Fibroblast of pulmonary artery (primary cell): ENCODE measurements at regions not wholly inside any gene's neighbourhood (a gene's known extent, or its start where the extent isn't known, plus 50 kb on each side); places are given as distances from the start of the nearest gene placed in this dataset.

ENCODE experiments used
- DNase-seq: peaks from one replicate; pipeline ENCODE4 v3.0.0-alpha.2; 2010; ENCODE audit warnings: low read depth
- H3K4me3 ChIP-seq: replicated peaks from 2 replicates; pipeline ENCODE4 v1.5.1; 2011; ENCODE audit warnings: low read depth, mild to moderate bottlenecking, control low read depth, low read length, moderate library complexity
- CTCF ChIP-seq: IDR thresholded peaks from 2 replicates; pipeline ENCODE4 v1.5.1; 2011; ENCODE audit warnings: mild to moderate bottlenecking, control low read depth, low read length, inconsistent platforms; ENCODE audit errors: missing control alignments

- TF ChIP-seq CTCF = no peak
- no peak for DNase-seq
- no peak overlapping the region for H3K4me3 ChIP-seq
These were observed 973.9 kb downstream of the BRD1 start for GRCh38 chr22:48853627-48854240.

GRCh38 chr22:48851933-48852549 is 975.6 kb downstream of the BRD1 start:
- DNase-seq = no peak
- no peak overlapping the region for H3K4me3 ChIP-seq
- TF ChIP-seq CTCF = no peak

GRCh38 chr22:48850658-48851287 is 976.9 kb downstream of the BRD1 start:
- DNase-seq = no peak
- no peak for TF ChIP-seq CTCF
- H3K4me3 ChIP-seq = no peak overlapping the region

GRCh38 chr22:48849963-48850657 is 977.6 kb downstream of the BRD1 start:
- DNase-seq = no peak
- H3K4me3 ChIP-seq = no peak overlapping the region
- no peak for TF ChIP-seq CTCF

- TF ChIP-seq CTCF = no peak
- H3K4me3 ChIP-seq = no peak overlapping the region
- no peak for DNase-seq
These were observed 978.3 kb downstream of the BRD1 start for GRCh38 chr22:48849219-48849912.

- DNase-seq = no peak
- no peak for TF ChIP-seq CTCF
- H3K4me3 ChIP-seq = no peak overlapping the region
These were observed 981.5 kb downstream of the BRD1 start for GRCh38 chr22:48846200-48846599.
